ENCODE measurements at regions not wholly inside any gene's neighbourhood (a gene's known extent, or its start where the extent isn't known, plus 50 kb on each side); places are given as distances from the start of the nearest gene placed in this dataset.

DNA sequence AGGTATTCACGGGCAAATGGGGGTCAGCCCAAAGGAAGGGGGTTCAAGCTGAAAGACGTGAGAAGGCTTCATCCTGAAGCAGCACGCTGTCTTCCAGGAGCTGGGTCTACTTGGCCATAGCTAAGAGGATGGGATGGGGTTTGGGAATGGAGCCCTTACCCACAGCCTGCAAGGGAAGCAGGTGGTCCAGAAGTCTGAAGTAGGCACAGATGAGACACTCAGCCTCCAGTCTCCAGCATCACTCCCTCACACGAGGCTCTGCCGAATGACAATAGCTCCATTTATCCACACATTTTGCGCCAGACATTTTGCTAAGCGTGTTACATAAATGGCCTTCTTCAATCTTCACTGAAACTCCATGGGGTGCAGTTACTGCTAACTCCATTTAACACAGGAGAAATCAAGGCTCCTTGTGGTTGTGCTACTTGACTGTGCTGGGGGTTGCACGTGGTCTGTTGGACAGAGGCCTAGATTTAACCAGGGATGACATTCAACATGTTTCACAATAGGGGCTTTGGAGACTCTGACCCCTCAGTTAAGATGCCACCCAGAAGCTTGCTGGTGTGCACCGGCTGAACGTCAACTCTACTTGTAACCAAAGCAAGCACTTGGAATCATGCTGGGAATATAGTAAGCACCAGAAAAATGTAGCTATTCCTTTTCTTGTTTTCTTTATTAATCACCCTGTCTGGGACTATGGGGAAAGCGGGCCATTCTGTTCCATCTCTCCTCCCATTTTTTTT lies 85.3 kb downstream of the FAM241B start:
- DNase-seq (ENCODE audit: low read depth, low spot score) = peak; percentile 40
- ChIA-PET CTCF (interaction anchor here (0.7 to 9.0 kb wide), 25 partner anchors 8 to 307 kb away, joined by 3 to 214 read pairs (median 7); no protein-coding TSS in a partner anchor), POLR2A (no interaction called here)
- TF ChIP-seq, protein P1, sequence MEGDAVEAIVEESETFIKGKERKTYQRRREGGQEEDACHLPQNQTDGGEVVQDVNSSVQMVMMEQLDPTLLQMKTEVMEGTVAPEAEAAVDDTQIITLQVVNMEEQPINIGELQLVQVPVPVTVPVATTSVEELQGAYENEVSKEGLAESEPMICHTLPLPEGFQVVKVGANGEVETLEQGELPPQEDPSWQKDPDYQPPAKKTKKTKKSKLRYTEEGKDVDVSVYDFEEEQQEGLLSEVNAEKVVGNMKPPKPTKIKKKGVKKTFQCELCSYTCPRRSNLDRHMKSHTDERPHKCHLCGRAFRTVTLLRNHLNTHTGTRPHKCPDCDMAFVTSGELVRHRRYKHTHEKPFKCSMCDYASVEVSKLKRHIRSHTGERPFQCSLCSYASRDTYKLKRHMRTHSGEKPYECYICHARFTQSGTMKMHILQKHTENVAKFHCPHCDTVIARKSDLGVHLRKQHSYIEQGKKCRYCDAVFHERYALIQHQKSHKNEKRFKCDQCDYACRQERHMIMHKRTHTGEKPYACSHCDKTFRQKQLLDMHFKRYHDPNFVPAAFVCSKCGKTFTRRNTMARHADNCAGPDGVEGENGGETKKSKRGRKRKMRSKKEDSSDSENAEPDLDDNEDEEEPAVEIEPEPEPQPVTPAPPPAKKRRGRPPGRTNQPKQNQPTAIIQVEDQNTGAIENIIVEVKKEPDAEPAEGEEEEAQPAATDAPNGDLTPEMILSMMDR (IDR thresholded peaks at IDR 0.05; ENCODE audit: insufficient read depth, low read length, missing control alignments) = no peak
- no peak overlapping the region for H3K4me3 ChIP-seq (ENCODE audit: low read depth, low read length)

DNA sequence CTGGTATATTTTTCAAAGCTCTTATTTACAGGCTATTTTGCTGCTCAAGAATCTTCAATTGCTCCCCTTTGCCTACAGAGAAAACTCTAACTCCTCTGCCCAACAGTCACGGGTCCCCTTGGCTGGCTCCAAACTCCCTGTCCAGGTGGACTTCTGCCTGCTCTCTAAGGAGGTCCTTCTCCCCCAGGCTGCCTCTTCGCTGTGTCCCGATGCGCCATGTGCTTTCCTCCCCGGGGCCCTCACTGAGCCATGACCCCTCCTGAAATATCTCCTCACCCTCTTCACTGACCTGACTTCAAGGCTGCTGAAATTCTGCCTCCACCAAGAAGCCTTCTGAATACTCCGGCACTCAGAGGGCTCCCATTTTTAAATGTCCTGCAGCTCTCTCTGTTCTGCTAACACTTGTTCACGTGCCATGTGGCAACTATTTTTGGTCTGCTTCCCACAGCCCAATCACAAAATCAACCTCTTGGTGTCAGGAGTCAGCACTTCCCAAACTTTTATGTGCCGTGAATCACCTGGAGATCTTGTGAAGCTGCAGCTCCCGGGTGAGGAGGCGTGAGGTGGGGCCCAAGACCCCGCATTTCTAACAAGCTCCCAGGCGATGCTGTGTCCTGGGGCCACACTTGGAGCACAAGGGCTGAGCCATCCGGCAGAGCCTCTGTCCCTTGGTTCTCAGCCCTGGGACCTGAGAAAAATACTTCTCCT lies 85.7 kb upstream of the COL13A1 start:
- DNase-seq (ENCODE audit: low read depth, low spot score) = no peak
- no peak overlapping the region for H3K4me3 ChIP-seq (ENCODE audit: low read depth, low read length)
- CTCF ChIA-PET = interaction anchor here (0.7 to 9.0 kb wide), 41 partner anchors 9 to 308 kb away, joined by 3 to 214 read pairs (median 5); no protein-coding TSS in a partner anchor
- POLR2A ChIA-PET = no interaction called here
- TF ChIP-seq, protein P1 (IDR thresholded peaks at IDR 0.05; ENCODE audit: insufficient read depth, low read length, missing control alignments) = no peak

DNA sequence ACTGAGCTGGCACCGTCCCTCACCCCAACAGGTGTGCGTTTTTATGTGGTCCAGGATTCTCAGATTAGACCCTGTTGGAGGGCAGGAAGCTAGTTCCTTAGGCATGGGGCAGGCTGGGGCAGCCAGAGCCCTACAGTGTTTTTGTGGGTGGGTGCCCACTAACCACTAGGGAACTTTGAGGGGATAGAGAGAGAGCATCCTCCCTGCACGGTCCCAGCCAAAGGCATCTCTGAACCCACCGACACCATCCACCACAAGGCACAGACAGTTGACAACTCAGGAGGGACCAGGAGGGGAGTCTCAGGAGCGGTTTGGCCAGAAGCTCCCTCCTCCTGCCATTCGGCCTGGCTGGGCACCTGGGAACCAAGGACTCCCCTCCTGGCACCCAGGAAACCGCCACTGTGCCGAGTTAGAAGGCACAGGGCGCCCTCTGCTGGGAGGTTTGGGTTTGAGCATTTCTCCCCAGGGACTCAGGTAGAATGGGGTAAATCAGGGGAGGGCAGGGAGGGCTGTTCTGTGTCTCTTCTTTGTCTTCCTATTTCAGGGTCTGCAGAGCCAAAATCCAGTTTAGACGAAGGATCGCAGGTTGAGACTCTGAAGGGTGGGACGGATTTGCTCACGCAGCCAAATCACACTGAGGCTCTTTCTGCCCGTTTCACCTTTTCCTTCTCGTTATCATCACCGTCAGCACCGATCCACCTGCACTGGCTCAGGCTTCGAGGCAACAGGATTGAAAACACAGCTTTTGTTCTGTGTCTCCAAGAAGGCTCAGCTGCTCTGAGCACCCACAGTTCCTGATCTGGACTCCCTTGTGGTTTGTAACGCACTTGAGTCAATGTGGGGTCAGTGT lies 84.8 kb upstream of the COL13A1 start:
- POLR2A ChIA-PET = no interaction called here
- TF ChIP-seq, protein P1 (IDR thresholded peaks at IDR 0.05; ENCODE audit: insufficient read depth, low read length, missing control alignments) = peak; percentile 72
- H3K4me3 ChIP-seq (ENCODE audit: low read depth, low read length) = no peak overlapping the region
- DNase-seq (ENCODE audit: low read depth, low spot score) = no peak
- CTCF ChIA-PET = interaction anchor here (0.6 to 9.0 kb wide), 35 partner anchors 10 to 267 kb away, joined by 3 to 214 read pairs (median 5); no protein-coding TSS in a partner anchor

DNA sequence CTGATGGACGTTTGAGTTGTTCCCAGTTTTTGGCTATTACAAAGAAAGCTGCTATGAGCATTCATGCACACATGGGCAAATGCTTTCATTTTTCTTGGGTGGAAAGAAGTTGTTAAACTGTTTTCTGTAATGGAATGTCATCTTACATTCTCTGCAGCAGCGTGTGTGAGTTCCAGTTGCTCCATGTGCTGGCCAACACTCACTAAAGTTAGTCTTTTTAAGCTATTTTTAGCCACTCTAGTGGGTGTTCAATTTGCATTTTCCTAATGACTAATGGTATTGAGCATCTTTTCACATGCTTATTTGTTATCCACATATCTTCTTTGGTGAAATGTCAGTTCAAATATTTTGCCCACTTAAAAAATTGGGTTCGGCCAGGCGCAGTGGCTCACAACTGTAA lies 82.8 kb upstream of the COL13A1 start:
- POLR2A ChIA-PET = no interaction called here
- CTCF ChIA-PET = interaction anchor here (0.7 to 9.0 kb wide), 11 partner anchors 9 to 162 kb away, joined by 3 to 214 read pairs (median 3); no protein-coding TSS in a partner anchor
- no peak for DNase-seq (ENCODE audit: low read depth, low spot score)
- H3K4me3 ChIP-seq (ENCODE audit: low read depth, low read length) = no peak overlapping the region
- TF ChIP-seq, protein P1 (IDR thresholded peaks at IDR 0.05; ENCODE audit: insufficient read depth, low read length, missing control alignments) = no peak

DNA sequence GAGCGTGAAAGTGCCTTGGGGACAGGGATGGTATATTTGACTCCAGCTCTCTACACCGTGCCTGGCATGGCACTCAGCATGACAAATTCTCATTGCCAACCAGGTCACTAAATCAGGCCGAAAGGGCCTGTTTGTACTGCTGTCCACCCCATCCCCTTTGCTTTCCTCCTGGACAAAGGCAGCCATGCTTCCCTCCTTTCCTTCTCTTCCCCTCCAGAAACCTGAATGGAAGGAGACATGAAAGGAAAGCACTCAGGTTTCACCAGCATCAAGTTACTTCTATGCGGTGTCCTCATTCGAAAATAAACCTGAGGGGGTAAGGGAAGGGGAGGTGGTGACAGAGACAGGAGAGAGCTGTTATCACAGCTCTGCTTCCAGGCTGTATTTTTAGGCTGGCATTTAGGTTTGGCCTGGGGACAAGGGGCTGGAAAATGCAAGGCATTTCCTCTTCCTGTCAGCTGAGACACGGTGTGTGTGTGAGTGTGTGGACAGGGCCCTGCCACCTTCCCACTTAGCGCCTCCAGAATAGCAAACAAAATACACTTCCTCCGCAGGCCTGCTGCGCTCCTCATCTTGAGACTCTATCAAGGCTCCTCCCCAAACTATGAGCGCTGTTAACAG lies 79.9 kb upstream of the COL13A1 start:
- no peak overlapping the region for H3K4me3 ChIP-seq (ENCODE audit: low read depth, low read length)
- TF ChIP-seq, protein P1 (IDR thresholded peaks at IDR 0.05; ENCODE audit: insufficient read depth, low read length, missing control alignments) = no peak
- CTCF ChIA-PET = interaction anchor here (0.9 to 1.1 kb wide), 2 partner anchors 10 to 26 kb away, joined by 3 read pairs; no protein-coding TSS in a partner anchor
- DNase-seq (ENCODE audit: low read depth, low spot score) = no peak
- POLR2A ChIA-PET = no interaction called here

Data from AG04449 (cell line).